HEK293 (cell line): ENCODE measurements at regions not wholly inside any gene's neighbourhood (a gene's known extent, or its start where the extent isn't known, plus 50 kb on each side); places are given as distances from the start of the nearest gene placed in this dataset.

Experiments used
- ZNF138 ChIP-seq: fragments of 450-650 bp; formaldehyde crosslinking; IDR thresholded peaks from 2 replicates; pipeline ENCODE4 v1.5.1; 2016; ENCODE audit warnings: missing biosample characterization, missing genetic modification characterization, borderline replicate concordance
- ZNF747 ChIP-seq: fragments of 450-650 bp; formaldehyde crosslinking; IDR thresholded peaks from 2 replicates; pipeline ENCODE4 v1.5.1; 2016; ENCODE audit warnings: missing biosample characterization, missing genetic modification characterization
- TF ChIP-seq, protein P1 (sequence below): fragments of 450-650 bp; formaldehyde crosslinking; IDR thresholded peaks from 2 replicates; pipeline ENCODE4 v1.5.1; 2016; ENCODE audit warnings: missing biosample characterization, missing genetic modification characterization
- TF ChIP-seq, protein P2 (sequence below): fragments of 450-650 bp; formaldehyde crosslinking; IDR thresholded peaks from 2 replicates; pipeline ENCODE4 v1.5.1; 2016; ENCODE audit warnings: missing biosample characterization, missing genetic modification characterization
- TF ChIP-seq, protein P3 (sequence below): fragments of 450-650 bp; formaldehyde crosslinking; IDR thresholded peaks from 2 replicates; pipeline ENCODE4 v1.5.1; 2016; ENCODE audit warnings: missing biosample characterization, missing genetic modification characterization

DNA sequence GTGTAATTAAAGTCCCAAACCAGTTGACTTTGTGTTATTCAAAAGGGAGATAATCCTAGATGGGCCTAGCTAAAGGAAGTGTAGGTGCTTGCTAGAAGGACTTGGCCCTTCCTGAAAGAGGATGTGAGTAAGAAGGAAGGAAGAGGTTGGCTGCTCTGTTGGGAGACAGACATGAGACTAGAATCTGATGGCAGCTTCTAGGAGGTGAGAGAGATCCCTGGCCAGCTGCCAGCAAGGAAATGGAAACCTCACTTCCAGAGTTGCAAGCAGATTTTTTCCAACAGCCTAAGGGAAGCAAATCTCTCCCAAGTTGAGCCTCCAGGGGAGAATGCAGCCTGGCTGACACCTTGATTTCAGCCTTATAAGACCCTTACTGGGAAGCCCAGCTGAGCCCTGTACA is 368.4 kb upstream of the ZMIZ1 start:
- TF ChIP-seq, protein P1, sequence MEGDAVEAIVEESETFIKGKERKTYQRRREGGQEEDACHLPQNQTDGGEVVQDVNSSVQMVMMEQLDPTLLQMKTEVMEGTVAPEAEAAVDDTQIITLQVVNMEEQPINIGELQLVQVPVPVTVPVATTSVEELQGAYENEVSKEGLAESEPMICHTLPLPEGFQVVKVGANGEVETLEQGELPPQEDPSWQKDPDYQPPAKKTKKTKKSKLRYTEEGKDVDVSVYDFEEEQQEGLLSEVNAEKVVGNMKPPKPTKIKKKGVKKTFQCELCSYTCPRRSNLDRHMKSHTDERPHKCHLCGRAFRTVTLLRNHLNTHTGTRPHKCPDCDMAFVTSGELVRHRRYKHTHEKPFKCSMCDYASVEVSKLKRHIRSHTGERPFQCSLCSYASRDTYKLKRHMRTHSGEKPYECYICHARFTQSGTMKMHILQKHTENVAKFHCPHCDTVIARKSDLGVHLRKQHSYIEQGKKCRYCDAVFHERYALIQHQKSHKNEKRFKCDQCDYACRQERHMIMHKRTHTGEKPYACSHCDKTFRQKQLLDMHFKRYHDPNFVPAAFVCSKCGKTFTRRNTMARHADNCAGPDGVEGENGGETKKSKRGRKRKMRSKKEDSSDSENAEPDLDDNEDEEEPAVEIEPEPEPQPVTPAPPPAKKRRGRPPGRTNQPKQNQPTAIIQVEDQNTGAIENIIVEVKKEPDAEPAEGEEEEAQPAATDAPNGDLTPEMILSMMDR, result no peak
- TF ChIP-seq, protein P2, sequence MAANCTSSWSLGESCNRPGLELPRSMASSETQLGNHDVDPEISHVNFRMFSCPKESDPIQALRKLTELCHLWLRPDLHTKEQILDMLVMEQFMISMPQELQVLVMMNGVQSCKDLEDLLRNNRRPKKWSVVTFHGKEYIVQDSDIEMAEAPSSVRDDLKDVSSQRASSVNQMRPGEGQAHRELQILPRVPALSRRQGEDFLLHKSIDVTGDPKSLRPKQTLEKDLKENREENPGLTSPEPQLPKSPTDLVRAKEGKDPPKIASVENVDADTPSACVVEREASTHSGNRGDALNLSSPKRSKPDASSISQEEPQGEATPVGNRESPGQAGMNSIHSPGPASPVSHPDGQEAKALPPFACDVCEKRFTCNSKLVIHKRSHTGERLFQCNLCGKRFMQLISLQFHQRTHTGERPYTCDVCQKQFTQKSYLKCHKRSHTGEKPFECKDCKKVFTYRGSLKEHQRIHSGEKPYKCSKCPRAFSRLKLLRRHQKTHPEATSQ (tag by site-specific recombination), result no peak
- TF ChIP-seq, protein P3, sequence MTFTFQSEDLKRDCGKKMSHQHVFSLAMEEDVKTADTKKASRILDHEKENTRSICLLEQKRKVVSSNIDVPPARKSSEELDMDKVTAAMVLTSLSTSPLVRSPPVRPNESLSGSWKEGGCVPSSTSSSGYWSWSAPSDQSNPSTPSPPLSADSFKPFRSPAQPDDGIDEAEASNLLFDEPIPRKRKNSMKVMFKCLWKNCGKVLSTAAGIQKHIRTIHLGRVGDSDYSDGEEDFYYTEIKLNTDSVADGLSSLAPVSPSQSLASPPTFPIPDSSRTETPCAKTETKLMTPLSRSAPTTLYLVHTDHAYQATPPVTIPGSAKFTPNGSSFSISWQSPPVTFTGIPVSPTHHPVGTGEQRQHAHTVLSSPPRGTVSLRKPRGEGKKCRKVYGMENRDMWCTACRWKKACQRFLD (tag by site-specific recombination), result no peak
- TF ChIP-seq ZNF747 (tag by site-specific recombination), result no peak
- TF ChIP-seq ZNF138, result no peak
